Mucosa of descending colon (tissue), 3 donors: ENCODE measurements at regions not wholly inside any gene's neighbourhood (a gene's known extent, or its start where the extent isn't known, plus 50 kb on each side); places are given as distances from the start of the nearest gene placed in this dataset.

Source experiments
- ATAC-seq: fragments of 200-7000 bp; cut with Tn5 transposase; one replicate; pipeline ENCODE4 v1.9.1; 2020; ENCODE audit warnings: mild to moderate bottlenecking, moderate library complexity
- DNase-seq, 3 donors: peaks; one replicate each; pipeline ENCODE4 v3.0.0-alpha.2; 2020
- H3K36me3 ChIP-seq: fragments of 200-600 bp; one replicate; pipeline ENCODE4 v1.8.0; 2021; ENCODE audit warnings: low read depth, mild to moderate bottlenecking
- H3K4me1 ChIP-seq: fragments of 200-600 bp; one replicate; pipeline ENCODE4 v1.8.0; 2021; ENCODE audit warnings: low read depth, mild to moderate bottlenecking
- H3K4me3 ChIP-seq: fragments of 200-600 bp; one replicate; pipeline ENCODE4 v1.8.0; 2021; ENCODE audit warnings: mild to moderate bottlenecking
- H3K9me3 ChIP-seq: fragments of 200-600 bp; one replicate; pipeline ENCODE4 v1.8.0; 2021; ENCODE audit warnings: mild to moderate bottlenecking
- intact Hi-C, 2 donors: fragments of 100-400 bp; cut with DNase I in 1 of 2; cut with micrococcal nuclease in 1 of 2; formaldehyde crosslinking; loops; one replicate each; pipeline versions ENCODE4 v1.11.0 to v1.11.1; 2022; cut with DNase I, micrococcal nuclease
- TF ChIP-seq, protein P1 (sequence below): fragments of 200-600 bp; IDR thresholded peaks from one replicate; pipeline ENCODE4 v1.8.0; 2022; ENCODE audit warnings: antibody characterized with exemption, mild to moderate bottlenecking
- donor health status: DM: no; HTN: no; CAD: no; lungs with moderate emphysema.
- donor health status: DM: no; HTN: no; CAD: no.
- donor health status: DM: no; HTN: yes; CAD: no.

DNA sequence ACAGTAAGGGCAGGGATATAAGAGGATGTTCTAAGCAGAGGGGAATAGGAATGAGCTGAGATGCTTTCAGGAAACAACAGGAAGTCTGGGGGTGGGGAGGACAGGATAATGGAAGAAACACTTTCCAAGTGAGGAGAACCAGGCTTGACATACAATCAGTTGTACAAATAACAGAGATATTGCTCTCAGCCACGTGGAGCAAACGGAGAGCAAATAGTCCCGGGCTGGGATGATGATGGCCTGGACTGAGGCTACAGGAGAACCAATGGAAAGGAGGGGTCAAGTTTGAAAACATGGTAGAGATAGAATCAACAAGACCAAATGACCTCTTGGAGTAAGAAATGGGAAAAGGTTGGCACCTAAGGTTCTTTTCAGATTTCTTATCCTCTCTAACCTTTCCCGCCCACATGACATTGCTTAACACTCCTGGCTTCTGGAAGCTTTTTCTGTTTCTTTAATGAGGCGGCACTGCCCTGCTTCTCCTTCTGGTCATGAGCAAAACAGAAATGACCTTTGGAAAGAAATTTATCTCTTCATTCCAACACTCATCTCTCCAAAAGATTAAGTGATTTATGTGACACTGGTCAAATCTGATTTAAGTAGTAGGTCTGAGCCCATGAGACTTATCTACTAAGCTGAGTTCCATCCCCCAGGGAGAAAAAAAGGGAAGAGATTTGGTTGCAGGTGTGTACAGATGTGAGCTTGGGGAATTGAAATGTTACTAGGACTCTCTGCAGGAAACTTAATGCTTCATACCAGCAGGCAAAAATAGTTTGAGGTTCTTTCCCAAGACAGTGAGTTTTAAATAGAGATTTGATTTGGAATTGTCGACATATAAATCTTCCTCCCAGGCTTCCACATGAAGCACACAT, 442.9 kb upstream of the HNRNPA3 start:
- ATAC-seq (no peak), DNase-seq (no peak)
- peaks cover 5% of the 10 kb centered on the region for H3K9me3 ChIP-seq
- TF ChIP-seq, protein P1, sequence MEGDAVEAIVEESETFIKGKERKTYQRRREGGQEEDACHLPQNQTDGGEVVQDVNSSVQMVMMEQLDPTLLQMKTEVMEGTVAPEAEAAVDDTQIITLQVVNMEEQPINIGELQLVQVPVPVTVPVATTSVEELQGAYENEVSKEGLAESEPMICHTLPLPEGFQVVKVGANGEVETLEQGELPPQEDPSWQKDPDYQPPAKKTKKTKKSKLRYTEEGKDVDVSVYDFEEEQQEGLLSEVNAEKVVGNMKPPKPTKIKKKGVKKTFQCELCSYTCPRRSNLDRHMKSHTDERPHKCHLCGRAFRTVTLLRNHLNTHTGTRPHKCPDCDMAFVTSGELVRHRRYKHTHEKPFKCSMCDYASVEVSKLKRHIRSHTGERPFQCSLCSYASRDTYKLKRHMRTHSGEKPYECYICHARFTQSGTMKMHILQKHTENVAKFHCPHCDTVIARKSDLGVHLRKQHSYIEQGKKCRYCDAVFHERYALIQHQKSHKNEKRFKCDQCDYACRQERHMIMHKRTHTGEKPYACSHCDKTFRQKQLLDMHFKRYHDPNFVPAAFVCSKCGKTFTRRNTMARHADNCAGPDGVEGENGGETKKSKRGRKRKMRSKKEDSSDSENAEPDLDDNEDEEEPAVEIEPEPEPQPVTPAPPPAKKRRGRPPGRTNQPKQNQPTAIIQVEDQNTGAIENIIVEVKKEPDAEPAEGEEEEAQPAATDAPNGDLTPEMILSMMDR, result no peak
- intact Hi-C loops, result no loop called here
- H3K4me3 ChIP-seq, result no peak overlapping the region
- H3K36me3 ChIP-seq, result no peaks in the 10 kb centered on the region
- no peaks in the 10 kb centered on the region for H3K4me1 ChIP-seq

- DNase-seq (no peak), ATAC-seq (no peak)
- no peaks in the 10 kb centered on the region for H3K36me3 ChIP-seq
- no peaks in the 10 kb centered on the region for H3K4me1 ChIP-seq
- no peak overlapping the region for H3K4me3 ChIP-seq
- intact Hi-C loops, result no loop called here
- peaks cover 5% of the 10 kb centered on the region for H3K9me3 ChIP-seq
- TF ChIP-seq, protein P1, result no peak
Measured at GRCh38 chr2:176772816-176773215, 439.8 kb upstream of the HNRNPA3 start.

DNA sequence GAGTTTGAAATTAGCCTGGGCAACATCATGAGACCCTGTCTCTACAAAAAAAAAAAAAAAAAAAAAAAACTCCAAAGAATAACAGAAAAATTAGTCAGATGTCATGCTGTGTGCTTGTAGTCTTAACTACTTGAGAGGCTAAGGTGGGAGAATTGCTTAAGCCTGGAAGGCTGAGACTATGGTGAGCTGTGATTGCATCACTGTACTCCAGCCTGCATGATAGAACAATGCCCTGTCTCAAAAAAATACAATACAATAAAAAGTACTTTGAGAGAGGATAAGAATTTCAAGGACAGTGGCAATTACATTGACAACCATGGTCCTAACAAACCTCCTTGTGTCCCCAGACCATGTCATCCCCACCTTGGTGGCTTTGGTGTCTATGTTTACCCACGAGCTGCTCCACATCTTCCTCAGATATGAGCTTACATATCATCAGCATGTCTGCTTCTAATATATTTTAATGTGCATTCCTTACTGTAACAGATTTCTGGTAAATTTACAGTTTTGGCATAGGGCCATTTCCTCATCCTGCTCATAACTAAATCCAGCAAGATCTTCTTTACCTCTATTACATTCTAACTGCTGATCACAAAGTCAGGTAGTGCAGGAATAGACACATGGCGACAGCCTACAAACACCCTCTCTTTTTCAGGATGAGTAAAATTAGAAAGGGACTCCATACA, 437.7 kb upstream of the HNRNPA3 start:
- Histone ChIP-seq H3K9me3 (peaks cover 5% of the 10 kb centered on the region), H3K4me3 (no peak overlapping the region), H3K4me1 (no peaks in the 10 kb centered on the region), H3K36me3 (no peaks in the 10 kb centered on the region)
- ATAC-seq, result no peak
- no peak for DNase-seq
- TF ChIP-seq, protein P1, result no peak
- intact Hi-C loops, result no loop called here

DNA sequence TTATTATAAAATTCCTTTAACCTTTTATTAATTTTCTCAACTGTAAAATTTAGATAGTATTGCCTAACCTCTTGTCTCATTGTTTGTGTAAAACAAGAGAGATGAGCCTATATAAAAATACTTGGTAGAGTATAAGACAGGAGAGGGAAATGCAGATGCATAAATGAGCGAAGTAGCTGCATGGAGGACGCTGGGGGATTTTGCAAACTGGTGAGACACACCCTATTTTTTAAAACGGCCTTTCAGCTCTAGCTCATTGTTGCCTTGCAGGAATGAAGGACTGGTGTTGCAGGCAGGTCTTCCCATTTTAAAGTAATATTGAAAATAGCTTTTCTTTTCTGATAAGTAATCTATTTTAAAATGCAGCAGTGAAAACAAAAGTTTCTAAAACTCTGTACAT, 435.3 kb upstream of the HNRNPA3 start:
- intact Hi-C loops, result no loop called here
- Histone ChIP-seq H3K4me3 (no peak overlapping the region), H3K36me3 (no peaks in the 10 kb centered on the region), H3K4me1 (no peaks in the 10 kb centered on the region), H3K9me3 (peaks cover 5% of the 10 kb centered on the region)
- ATAC-seq (no peak), DNase-seq (no peak)
- TF ChIP-seq, protein P1, result no peak

DNA sequence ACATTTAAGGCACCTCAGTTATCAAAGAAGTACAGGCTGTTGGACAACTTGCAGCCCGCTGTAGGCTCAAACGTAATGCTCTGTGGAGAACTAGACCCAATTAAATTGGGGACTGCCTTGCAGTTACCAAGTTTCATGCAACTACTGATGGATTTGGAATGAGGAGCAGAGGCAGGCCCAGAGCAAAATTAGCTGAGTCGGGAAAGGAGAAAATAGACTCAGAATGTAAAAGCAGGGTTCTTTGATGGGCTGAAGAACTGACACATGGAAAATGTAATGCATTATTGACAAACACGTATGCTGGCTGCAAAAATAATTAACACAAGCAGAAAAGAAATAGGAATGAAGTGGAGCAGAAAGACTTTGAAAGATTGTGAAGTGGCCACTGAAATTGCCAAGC, 432.7 kb upstream of the HNRNPA3 start:
- Histone ChIP-seq H3K4me3 (no peak overlapping the region), H3K9me3 (no peaks in the 10 kb centered on the region), H3K36me3 (no peaks in the 10 kb centered on the region), H3K4me1 (no peaks in the 10 kb centered on the region)
- intact Hi-C loops, result no loop called here
- DNase-seq, result no peak
- TF ChIP-seq, protein P1, result no peak
- ATAC-seq, result no peak
